Tibial nerve (tissue), 3 donors: ENCODE measurements at regions not wholly inside any gene's neighbourhood (a gene's known extent, or its start where the extent isn't known, plus 50 kb on each side); places are given as distances from the start of the nearest gene placed in this dataset.

Experiments used
- CTCF ChIP-seq, 5 experiments: fragments of 200-600 bp in 3 of 5; fragments of 450-650 bp in 2 of 5; sonication (generic) in 3 of 5; IDR thresholded peaks; one replicate each; pipeline ENCODE4 v1.5.1; 2016 to 2019; ENCODE audit warnings: antibody characterized with exemption in 5 of 5, mild to moderate bottlenecking in 3 of 5, moderate library complexity in 2 of 5
- POLR2A ChIP-seq, 2 donors: fragments of 450-650 bp; IDR thresholded peaks; one replicate each; pipeline ENCODE4 v1.6.1; 2017; ENCODE audit warnings: antibody characterized with exemption in 2 of 2, mild to moderate bottlenecking in 2 of 2, moderate library complexity in 2 of 2

GRCh38 chr2:133788386-133788785, 220.1 kb upstream of the NCKAP5 start:
- TF ChIP-seq POLR2A (IDR thresholded peaks at IDR 0.05) (no peak), CTCF (IDR thresholded peaks at IDR 0.05) (no peak)
